Calu3 (cell line): ENCODE measurements at regions not wholly inside any gene's neighbourhood (a gene's known extent, or its start where the extent isn't known, plus 50 kb on each side); places are given as distances from the start of the nearest gene placed in this dataset.

Source experiments
- BruUV-seq: library from RNA; stranded (reverse); fragments of 400-500 nt; replicated peaks from 2 replicates; lab custom pipeline; 2021; lab: Mats Ljungman, UMichigan
- CTCF ChIA-PET: fragments of 300-600 bp; sonication (Branson Sonifier 250); formaldehyde crosslinking; loops from one replicate; lab custom pipeline; 2022; ENCODE audit warnings: antibody characterized with exemption; lab: Charles Lee
- DNase-seq: peaks from one replicate; pipeline ENCODE4 v3.0.0; 2022
- H3K27ac Mint-ChIP-seq: one replicate; pipeline ENCODE4 v1.8.0; 2022; ENCODE audit warnings: mixed read lengths; ENCODE audit not compliant: unreplicated experiment
- H3K27me3 Mint-ChIP-seq: one replicate; pipeline ENCODE4 v1.8.0; 2022; ENCODE audit warnings: mixed read lengths; ENCODE audit not compliant: unreplicated experiment
- H3K36me3 Mint-ChIP-seq: one replicate; pipeline ENCODE4 v1.8.0; 2022; ENCODE audit warnings: mild to moderate bottlenecking, moderate library complexity, mixed read lengths; ENCODE audit not compliant: insufficient read depth, unreplicated experiment
- H3K4me1 Mint-ChIP-seq: one replicate; pipeline ENCODE4 v1.8.0; 2022; ENCODE audit warnings: mild to moderate bottlenecking, low read depth, mixed read lengths; ENCODE audit not compliant: unreplicated experiment
- H3K4me3 Mint-ChIP-seq: one replicate; pipeline ENCODE4 v1.8.0; 2022; ENCODE audit warnings: mild to moderate bottlenecking, low read depth, moderate library complexity, mixed read lengths; ENCODE audit not compliant: unreplicated experiment
- H3K9me3 Mint-ChIP-seq: one replicate; pipeline ENCODE4 v1.8.0; 2022; ENCODE audit warnings: low read depth, mixed read lengths; ENCODE audit not compliant: unreplicated experiment
- intact Hi-C: fragments of 100-400 bp; cut with micrococcal nuclease; formaldehyde crosslinking; loops from one replicate; pipeline ENCODE4 v1.10.0; 2022; ENCODE audit not compliant: unreplicated experiment
- TF ChIP-seq, protein P1 (sequence below): fragments of 200-600 bp; IDR thresholded peaks from one replicate; pipeline ENCODE4 v1.8.0; 2022; ENCODE audit warnings: antibody characterized with exemption; ENCODE audit not compliant: unreplicated experiment

DNA sequence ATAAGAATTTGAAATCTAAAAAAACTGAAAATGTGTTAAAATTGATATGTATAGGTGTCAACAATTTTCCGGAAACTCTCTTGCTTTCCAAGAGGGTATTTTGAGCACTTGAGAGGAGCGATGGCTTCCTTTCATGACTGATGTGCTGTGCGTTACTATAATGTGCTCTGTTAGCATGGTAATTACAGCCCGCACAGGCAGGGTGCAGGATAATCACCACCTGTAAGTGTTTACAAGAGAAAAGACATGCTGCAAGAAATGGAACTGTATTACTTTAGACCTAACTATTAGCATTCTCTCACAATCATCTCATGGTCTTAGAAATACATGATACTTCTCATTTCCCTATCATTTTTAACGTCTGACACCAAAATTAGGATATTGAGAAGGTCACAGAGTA, 92.4 kb upstream of the ADARB2 start:
- no TSS peak for BruUV-seq
- no peak for DNase-seq
- no peaks in the 10 kb centered on the region for H3K36me3 Mint-ChIP-seq
- CTCF ChIA-PET: no interaction called here
- TF ChIP-seq, protein P1, sequence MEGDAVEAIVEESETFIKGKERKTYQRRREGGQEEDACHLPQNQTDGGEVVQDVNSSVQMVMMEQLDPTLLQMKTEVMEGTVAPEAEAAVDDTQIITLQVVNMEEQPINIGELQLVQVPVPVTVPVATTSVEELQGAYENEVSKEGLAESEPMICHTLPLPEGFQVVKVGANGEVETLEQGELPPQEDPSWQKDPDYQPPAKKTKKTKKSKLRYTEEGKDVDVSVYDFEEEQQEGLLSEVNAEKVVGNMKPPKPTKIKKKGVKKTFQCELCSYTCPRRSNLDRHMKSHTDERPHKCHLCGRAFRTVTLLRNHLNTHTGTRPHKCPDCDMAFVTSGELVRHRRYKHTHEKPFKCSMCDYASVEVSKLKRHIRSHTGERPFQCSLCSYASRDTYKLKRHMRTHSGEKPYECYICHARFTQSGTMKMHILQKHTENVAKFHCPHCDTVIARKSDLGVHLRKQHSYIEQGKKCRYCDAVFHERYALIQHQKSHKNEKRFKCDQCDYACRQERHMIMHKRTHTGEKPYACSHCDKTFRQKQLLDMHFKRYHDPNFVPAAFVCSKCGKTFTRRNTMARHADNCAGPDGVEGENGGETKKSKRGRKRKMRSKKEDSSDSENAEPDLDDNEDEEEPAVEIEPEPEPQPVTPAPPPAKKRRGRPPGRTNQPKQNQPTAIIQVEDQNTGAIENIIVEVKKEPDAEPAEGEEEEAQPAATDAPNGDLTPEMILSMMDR: no peak
- H3K27ac Mint-ChIP-seq: no peak overlapping the region
- no peaks in the 10 kb centered on the region for H3K27me3 Mint-ChIP-seq
- intact Hi-C loops: no loop called here
- peaks cover 15% of the 10 kb centered on the region for H3K9me3 Mint-ChIP-seq
- no peaks in the 10 kb centered on the region for H3K4me1 Mint-ChIP-seq
- no peak overlapping the region for H3K4me3 Mint-ChIP-seq

DNA sequence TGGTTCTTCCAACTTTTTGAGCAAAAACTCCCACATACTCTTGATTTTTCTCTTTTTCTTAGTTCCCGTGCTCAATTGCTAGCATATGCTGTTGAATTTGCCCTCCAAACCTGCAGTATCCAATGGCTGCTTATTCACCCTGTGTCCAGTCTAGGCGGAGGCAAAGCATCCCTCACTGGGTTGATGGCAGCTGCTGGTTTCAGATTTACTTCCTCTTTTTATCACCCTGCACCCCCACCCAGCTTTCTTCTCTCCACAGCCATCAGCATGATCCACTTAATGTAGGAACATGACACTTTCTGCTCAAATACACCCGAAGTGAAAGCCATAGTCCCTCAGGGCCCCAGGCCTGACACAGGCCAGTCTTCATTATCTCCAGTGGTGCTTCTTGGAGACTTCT, 87.6 kb upstream of the ADARB2 start:
- Mint-ChIP-seq H3K4me3 (no peak overlapping the region), H3K36me3 (no peaks in the 10 kb centered on the region), H3K27me3 (no peaks in the 10 kb centered on the region), H3K4me1 (no peaks in the 10 kb centered on the region), H3K9me3 (peaks cover 25% of the 10 kb centered on the region), H3K27ac (no peak overlapping the region)
- CTCF ChIA-PET: no interaction called here
- TF ChIP-seq, protein P1: no peak
- intact Hi-C loops: no loop called here
- no peak for DNase-seq
- BruUV-seq: no TSS peak

DNA sequence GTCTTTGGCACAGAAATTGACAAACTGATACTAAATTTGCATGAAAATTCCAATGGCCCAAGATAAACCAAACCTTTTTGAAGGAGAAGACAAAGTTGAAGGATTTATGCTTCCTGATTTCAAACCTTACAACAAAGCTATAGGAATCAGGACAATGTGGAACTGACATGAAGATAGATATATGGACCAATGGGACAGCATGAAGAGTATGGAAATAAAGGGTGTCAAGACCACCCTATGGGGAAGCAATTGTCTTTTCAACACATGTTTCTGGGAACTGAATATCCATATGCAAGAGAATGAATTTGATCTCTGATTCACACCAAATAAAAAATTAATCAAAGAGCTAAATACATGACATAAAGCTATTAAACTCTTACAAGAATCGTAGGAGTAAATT, 77.2 kb upstream of the ADARB2 start:
- DNase-seq: no peak
- TF ChIP-seq, protein P1: no peak
- Mint-ChIP-seq H3K27me3 (no peaks in the 10 kb centered on the region), H3K27ac (no peak overlapping the region), H3K4me1 (no peaks in the 10 kb centered on the region), H3K4me3 (no peak overlapping the region), H3K36me3 (no peaks in the 10 kb centered on the region), H3K9me3 (peaks cover 16% of the 10 kb centered on the region)
- no TSS peak for BruUV-seq
- CTCF ChIA-PET: no interaction called here
- intact Hi-C loops: no loop called here

DNA sequence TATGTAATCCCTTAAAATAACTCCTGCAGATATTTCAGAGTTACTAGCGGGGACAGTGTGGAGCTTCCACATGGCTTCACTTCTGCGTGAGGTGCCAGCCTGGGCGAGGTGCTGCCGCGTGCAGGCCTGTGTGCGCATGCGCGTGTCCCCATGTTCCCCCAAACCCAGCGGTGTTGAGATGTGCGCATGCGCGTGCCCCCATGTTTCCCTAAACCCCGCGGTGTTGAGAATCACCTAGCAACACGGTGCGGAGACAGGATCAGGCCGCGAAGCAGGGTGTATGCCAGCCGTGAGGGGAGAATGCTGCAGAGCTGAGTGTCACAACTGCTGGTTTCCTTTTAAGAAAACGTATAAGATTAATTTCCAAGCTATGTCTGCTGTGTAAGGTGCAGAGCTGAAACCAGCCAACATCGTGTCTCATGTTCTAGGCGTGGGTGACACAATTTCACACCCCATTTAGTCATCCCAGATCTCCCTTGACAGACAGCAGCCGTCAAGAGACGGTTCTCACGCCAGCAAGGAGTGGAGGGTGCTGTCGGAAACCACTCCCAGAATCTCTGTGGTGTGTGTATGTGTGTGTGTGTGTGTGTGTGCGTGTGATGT, 71.9 kb upstream of the ADARB2 start:
- no peaks in the 10 kb centered on the region for H3K27me3 Mint-ChIP-seq
- no TSS peak for BruUV-seq

More for the DNA sequence above, 71.9 kb upstream of the ADARB2 start:
- CTCF ChIA-PET: no interaction called here
- DNase-seq: no peak
- no peaks in the 10 kb centered on the region for H3K36me3 Mint-ChIP-seq
- no peaks in the 10 kb centered on the region for H3K4me1 Mint-ChIP-seq
- intact Hi-C loops: no loop called here
- no peak overlapping the region for H3K4me3 Mint-ChIP-seq
- TF ChIP-seq, protein P1: no peak
- H3K27ac Mint-ChIP-seq: no peak overlapping the region
- H3K9me3 Mint-ChIP-seq: peaks cover 14% of the 10 kb centered on the region
